ENCODE measurements at regions not wholly inside any gene's neighbourhood (a gene's known extent, or its start where the extent isn't known, plus 50 kb on each side); places are given as distances from the start of the nearest gene placed in this dataset.

DNA sequence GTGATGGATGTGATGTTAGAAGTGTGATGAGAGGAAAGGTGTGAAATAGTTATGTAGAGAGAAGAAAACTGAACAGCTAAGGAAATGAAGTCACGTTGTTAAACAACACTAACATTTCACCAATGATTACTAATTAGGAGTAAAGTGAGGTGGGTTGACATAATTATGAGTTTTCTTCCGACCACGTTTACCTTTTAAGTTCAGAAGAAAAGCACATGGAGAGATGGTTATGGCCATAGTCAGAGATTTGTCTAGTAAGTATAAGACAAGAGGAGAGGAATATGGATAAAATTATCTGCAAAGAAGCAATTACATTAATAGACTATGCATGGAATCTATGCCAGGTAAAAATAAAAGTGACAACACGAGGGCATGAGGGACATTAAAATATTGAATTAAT is 551.3 kb upstream of the TECRL start:
- intact Hi-C loops (cut with DNase I; ENCODE audit: low total_unique reads): no loop called here
- no peaks in the 10 kb centered on the region for H3K27me3 ChIP-seq
- H3K27ac ChIP-seq: no peak overlapping the region
- H3K9me3 ChIP-seq: no peaks in the 10 kb centered on the region
- TF ChIP-seq POLR2A (IDR thresholded peaks at IDR 0.05): no peak
- TF ChIP-seq, protein P1, sequence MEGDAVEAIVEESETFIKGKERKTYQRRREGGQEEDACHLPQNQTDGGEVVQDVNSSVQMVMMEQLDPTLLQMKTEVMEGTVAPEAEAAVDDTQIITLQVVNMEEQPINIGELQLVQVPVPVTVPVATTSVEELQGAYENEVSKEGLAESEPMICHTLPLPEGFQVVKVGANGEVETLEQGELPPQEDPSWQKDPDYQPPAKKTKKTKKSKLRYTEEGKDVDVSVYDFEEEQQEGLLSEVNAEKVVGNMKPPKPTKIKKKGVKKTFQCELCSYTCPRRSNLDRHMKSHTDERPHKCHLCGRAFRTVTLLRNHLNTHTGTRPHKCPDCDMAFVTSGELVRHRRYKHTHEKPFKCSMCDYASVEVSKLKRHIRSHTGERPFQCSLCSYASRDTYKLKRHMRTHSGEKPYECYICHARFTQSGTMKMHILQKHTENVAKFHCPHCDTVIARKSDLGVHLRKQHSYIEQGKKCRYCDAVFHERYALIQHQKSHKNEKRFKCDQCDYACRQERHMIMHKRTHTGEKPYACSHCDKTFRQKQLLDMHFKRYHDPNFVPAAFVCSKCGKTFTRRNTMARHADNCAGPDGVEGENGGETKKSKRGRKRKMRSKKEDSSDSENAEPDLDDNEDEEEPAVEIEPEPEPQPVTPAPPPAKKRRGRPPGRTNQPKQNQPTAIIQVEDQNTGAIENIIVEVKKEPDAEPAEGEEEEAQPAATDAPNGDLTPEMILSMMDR (IDR thresholded peaks at IDR 0.05): no peak
- DNase-seq: no peak
- H3K4me3 ChIP-seq: no peak overlapping the region
- H3K36me3 ChIP-seq: no peaks in the 10 kb centered on the region
- no peaks in the 10 kb centered on the region for H3K4me1 ChIP-seq

DNA sequence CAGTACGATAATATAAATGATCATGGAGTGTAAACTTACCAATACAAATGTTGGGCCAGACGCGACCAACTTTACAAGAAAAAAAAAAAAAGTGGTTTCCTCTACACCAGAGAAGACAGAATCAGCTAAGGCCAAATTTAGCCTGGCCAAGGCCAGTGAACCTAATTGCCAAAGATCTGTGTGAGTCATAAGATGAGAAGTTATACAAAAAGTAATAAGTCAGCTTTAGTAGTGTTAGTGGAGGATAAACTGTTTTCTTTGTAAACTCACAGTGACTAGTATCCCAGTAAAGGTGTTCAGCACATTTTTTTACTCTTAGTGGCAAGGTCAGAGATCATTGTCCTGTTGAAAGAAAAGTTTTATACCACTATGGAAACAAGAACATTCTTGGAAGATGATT is 531.4 kb upstream of the TECRL start:
- DNase-seq: no peak
- H3K36me3 ChIP-seq: no peaks in the 10 kb centered on the region
- TF ChIP-seq, protein P1 (IDR thresholded peaks at IDR 0.05): no peak
- TF ChIP-seq POLR2A (IDR thresholded peaks at IDR 0.05): no peak
- no peak overlapping the region for H3K4me3 ChIP-seq
- intact Hi-C loops (cut with DNase I; ENCODE audit: low total_unique reads): no loop called here
- H3K27me3 ChIP-seq: no peaks in the 10 kb centered on the region
- no peak overlapping the region for H3K27ac ChIP-seq
- H3K9me3 ChIP-seq: no peaks in the 10 kb centered on the region
- H3K4me1 ChIP-seq: no peaks in the 10 kb centered on the region

DNA sequence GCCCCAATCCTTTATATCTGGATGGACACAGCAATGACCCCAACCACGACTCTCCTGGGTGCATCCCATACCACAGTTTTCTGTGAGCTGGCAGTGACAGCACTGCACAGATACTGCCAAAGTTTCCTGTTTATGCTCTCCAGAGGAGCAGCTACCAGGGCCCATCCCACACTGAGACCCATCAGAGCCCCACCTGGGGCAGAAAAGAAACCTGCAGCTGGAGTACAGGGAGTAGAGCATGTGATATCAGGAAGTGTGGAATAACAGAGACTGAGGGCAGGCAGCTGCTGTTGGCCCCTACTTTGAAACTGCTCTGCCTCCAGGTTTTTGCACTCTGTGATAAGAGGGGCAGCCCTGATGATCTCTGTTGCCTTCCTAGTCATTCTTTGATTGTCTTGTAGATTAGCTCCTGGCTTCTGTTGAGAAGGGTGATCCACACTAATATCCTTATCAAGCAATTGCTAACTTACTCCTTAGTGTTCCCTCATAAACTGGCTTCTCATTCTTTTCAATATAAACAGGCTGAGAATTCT is 526.3 kb upstream of the TECRL start:
- no peak overlapping the region for H3K27ac ChIP-seq
- H3K4me1 ChIP-seq: no peaks in the 10 kb centered on the region
- no peak overlapping the region for H3K4me3 ChIP-seq
- intact Hi-C loops (cut with DNase I; ENCODE audit: low total_unique reads): no loop called here
- no peak for DNase-seq
- H3K36me3 ChIP-seq: no peaks in the 10 kb centered on the region
- H3K9me3 ChIP-seq: no peaks in the 10 kb centered on the region
- no peaks in the 10 kb centered on the region for H3K27me3 ChIP-seq
- TF ChIP-seq, protein P1 (IDR thresholded peaks at IDR 0.05): no peak
- no peak for TF ChIP-seq POLR2A (IDR thresholded peaks at IDR 0.05)

DNA sequence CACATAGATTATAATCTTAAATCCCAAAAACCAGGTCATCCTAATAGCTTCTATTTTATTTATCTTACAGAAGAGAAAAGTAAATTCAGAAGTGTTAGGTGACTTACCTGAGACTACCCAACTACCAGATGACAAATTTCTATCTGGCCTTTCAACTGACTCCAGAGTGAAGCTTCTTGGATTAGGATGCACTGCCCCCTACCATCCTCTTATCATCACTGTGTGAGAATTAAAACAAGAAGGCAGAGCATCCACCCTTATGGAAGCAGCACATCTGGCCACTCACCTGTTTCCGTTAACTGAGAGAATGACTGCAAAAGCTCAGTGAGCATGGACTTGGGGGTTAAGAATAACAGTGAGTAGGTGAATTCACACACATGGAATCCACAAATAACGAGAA is 502.6 kb upstream of the TECRL start:
- Histone ChIP-seq H3K4me1 (no peaks in the 10 kb centered on the region), H3K4me3 (no peak overlapping the region), H3K9me3 (no peaks in the 10 kb centered on the region), H3K27me3 (no peaks in the 10 kb centered on the region), H3K27ac (no peak overlapping the region), H3K36me3 (no peaks in the 10 kb centered on the region)
- intact Hi-C loops (cut with DNase I; ENCODE audit: low total_unique reads): no loop called here
- TF ChIP-seq, protein P1 (IDR thresholded peaks at IDR 0.05): no peak
- TF ChIP-seq POLR2A (IDR thresholded peaks at IDR 0.05): no peak
- DNase-seq: no peak

DNA sequence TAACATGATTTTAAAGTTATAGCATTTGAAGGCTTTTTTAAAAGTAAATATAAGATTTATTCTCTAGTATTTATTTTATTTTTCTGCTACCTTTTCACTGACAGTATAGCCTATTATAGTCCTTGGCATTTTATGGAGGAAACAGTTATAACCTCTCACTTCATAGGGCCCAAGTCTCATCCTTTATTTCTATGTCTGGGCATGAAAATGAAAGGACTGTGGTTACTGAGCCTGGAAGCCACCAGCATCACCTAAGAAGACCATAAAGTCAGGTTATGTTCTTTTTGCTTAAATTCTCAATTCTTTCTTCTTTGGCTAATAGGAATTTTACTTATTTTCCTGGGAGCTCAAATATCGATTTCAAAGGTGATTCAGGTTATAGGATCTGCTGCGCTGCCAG is 494.7 kb upstream of the TECRL start:
- no peak overlapping the region for H3K4me3 ChIP-seq
- H3K36me3 ChIP-seq: no peaks in the 10 kb centered on the region
- no peak for TF ChIP-seq POLR2A (IDR thresholded peaks at IDR 0.05)
- TF ChIP-seq, protein P1 (IDR thresholded peaks at IDR 0.05): no peak
- no peak overlapping the region for H3K27ac ChIP-seq
- no peaks in the 10 kb centered on the region for H3K27me3 ChIP-seq
- no peak for DNase-seq
- intact Hi-C loops (cut with DNase I; ENCODE audit: low total_unique reads): no loop called here
- H3K4me1 ChIP-seq: no peaks in the 10 kb centered on the region
- no peaks in the 10 kb centered on the region for H3K9me3 ChIP-seq

Measured in uterus (tissue), 3 donors.